Ecto neural progenitor cell (in vitro differentiated cells): ENCODE measurements at regions not wholly inside any gene's neighbourhood (a gene's known extent, or its start where the extent isn't known, plus 50 kb on each side); places are given as distances from the start of the nearest gene placed in this dataset.
"Not testable (repeated sequence)": the region's sequence is repeated elsewhere in the genome, so short reads cannot be mapped to it uniquely, and the experiment has no call there.

Experiments used
- DNase-seq: peaks from one replicate; pipeline ENCODE4 v3.0.0-alpha.2; 2018; ENCODE audit warnings: low spot score

- no peak for DNase-seq
Observed at GRCh38 chr6:80504882-80505281, 398.4 kb downstream of the BCKDHB start.

DNA sequence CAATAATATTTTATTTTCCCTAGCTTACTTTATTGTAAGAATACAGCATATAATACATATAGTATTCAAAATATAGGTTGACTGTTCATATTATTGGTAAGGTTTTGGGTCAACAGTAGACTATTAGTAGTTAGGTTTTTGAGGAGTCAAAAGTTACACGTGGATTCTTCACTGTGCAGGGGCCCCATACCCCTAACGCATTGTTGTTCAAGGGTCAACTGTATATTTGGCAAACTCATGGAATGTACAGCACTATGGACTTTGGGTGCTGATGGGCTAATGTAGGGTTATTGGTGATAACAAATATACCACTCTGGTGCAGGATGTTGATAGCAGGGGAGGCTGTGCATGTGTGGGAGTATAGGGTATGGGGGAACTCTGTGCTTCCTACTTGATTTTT, 397.2 kb downstream of the BCKDHB start:
- DNase-seq, result no peak

- no peak for DNase-seq
Observed at GRCh38 chr6:80502871-80503270, 396.4 kb downstream of the BCKDHB start.

DNA sequence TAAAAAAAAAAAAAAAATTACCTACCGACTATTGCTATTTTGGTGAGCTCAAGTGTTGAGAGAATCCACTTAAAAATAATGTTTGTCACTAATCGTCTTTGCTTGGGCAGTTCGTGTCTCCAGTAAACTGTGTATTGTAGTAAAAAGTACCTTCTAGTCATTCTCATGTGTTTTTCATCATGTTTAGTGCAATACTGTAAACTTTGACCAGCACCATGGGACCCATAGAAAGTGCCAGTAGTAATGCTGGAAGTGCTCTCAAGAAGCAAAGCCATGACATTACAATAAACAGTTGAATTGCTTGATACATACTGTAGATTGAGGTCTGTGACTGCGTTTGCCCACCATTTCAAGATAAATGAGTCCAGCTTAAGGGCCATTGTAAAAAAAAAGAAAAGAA, 395.2 kb downstream of the BCKDHB start:
- DNase-seq, result no peak

GRCh38 chr6:80497696-80498486, 391.4 kb downstream of the BCKDHB start:
- DNase-seq, result not testable (repeated sequence)

DNA sequence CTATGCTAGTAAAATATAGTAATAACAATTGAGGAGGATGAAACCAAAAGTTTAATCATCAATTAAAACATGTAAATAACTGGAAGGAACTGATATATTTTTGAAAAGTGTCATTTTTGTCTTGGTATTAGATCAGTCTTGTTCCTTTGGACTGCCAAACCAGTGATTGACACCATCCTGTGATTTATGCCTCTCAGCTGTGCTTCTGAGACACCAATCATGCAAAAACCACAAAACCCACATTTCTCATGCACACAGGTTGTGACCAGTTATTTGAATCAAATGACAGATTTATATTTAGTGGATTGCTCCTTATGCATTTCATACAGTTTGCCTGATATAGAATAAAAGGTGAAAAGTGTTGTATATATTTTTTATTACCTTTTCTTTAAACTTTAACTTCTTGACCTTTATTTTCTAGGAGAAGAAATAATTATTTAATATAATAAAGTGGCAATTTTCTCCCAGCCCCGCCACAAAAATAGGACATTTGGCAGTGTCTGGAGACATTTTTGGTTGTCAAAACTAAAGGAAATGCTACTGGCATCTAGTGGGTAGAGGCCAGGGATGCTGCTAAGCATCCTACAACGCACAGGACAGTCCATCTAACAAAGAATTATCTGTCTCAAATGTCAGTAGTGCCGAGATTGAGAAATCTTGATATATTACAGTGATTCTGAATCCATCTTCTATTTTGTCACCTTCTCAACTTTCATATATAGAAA, 383.6 kb downstream of the BCKDHB start:
- no peak for DNase-seq

GRCh38 chr6:80488190-80488589, 381.7 kb downstream of the BCKDHB start:
- DNase-seq, result no peak

DNA sequence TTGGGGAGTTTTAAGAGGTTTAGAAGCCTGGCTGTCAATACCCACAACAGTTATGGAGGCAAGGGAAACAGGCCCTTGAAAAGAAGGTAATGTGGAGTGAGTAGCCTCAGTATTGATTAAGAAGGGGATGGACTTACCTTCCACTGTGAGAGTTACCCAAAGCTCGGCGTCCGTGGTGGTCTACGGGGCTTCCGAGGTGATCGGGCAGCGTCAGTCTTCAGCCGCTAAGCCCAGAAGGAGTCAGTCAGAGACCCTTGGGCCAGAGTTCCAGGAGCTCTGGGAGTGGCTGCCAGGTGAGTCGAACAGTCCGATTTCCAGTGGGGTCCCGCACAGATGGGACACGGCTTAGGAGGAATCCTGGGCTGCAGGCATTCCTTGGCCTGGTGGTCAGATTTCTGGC, 379.0 kb downstream of the BCKDHB start:
- not testable (repeated sequence) for DNase-seq

DNA sequence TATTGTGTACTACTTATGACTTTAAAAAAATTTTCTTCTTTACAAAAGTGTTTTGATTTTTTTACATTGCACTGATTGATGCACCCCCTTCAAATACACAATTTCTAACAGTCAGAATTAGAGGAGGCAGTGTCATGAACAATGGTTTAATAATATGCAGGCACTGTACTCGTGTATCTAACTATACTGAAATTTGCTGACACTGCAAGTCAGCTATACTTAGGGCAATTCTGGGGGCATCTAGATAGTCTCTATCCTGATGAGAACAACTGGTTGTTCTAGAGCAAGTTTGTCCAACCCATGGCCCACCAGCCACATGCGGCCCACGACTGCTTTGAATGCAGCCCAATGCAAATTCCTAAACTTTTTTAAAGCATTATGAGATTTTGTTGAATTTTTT, 375.6 kb downstream of the BCKDHB start:
- DNase-seq, result no peak

DNA sequence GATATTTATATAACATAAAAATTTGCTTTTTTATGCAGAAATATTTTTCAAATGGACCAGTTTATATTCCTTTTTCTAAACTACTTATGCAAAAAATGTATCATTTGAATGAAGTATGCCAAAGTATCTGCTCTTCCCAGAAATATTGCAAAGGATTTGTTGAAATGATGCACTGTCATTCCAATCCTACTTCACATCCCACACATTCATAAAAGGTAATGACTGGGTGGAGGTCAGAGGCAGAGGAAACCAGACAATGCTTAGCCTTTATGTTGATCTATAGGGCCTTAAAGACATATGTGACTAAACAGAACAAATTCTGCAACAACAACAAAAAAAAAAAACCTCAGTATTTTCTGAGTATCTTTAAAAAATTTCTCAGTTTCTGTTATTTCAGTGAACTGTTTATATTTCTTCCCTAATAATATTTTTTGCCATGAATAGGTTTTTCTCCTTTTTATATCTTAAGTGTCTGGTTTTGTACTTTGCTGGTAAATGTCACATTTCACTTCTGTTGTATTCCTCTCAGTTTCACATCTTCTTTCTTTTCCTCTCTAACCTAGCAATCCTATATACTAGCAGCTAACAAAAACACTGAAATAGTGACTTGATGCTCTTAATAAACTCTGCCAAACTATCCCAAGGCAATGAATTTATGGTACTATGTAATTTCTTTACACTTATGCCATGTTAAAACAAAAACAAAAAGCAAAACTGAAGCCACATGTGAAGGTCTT, 374.1 kb downstream of the BCKDHB start:
- no peak for DNase-seq

GRCh38 chr6:80478030-80478429, 371.6 kb downstream of the BCKDHB start:
- no peak for DNase-seq

DNA sequence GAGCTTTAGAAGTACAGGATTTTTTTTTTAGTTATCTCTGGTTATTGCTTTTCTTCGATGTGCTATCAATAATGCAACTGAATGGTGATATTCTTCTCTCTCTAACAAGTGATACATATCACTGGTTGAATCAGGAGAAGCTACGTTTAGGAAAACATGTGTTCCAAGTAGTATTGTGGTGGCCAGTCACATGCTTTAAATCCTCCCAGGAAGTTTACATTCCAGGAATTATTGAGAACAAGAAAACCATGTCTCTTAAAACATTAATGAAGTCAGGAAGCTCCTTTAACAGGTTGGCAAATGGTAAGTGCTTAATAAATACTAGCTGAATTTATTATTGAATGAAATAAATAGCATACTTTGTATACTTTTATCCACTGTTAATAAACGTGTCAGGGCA, 371.1 kb downstream of the BCKDHB start:
- DNase-seq, result no peak

DNA sequence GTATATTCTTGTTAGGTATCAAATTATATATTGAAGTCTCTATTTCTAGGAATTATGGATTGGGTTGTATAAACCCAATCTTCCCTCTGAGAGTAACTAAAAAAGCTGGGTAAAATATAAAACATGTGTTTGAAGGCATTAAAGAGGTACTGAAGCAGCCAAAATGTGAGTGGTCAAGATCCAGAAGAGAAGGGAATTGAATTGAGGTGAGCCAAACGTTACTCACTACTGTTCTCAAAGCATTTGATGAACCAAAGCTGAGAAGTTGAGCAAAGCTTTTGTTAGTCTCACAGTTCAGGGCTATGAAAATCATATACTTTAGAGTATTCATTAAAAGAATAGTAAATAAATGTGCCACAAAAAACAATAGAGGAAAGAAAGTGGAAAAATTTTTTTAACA, 365.8 kb downstream of the BCKDHB start:
- no peak for DNase-seq

DNA sequence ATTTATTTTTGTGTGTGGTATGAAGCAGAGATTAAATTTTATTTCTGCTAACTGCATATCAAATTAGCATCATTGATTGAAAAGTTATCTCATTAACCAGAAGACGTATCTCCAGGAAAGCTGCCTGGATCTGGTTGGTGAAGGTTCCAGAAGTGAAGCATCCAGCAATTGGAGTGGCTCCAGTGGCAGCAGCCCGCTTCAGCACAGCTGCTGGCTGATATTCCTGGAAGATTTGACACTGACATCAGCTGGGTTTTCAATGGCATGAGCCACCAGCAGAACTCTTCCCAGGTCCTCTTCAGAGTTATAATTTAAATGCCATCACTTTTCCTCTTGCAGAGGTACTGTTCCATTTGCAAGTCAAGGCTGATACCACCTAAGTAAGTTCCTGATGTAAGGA, 363.5 kb downstream of the BCKDHB start:
- DNase-seq, result no peak

DNA sequence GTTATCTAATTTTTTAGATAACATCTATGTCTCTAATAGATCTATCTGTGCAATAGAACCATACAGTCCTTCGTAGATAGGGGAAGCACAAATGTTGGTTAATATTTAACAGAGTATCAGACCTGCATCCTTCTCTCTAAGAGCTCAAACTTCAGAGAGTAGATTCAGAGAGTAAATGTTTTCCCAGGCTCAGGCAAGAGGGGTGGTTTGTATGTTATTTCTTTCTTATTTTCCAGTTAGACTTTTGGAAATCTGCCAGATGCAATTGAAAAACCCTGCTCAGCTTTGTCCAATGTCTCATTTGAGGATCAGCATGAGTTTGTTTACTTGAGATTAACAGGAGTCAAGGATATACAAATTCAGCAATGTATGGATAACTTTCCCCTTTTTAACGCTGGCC, 361.9 kb downstream of the BCKDHB start:
- DNase-seq, result no peak

DNA sequence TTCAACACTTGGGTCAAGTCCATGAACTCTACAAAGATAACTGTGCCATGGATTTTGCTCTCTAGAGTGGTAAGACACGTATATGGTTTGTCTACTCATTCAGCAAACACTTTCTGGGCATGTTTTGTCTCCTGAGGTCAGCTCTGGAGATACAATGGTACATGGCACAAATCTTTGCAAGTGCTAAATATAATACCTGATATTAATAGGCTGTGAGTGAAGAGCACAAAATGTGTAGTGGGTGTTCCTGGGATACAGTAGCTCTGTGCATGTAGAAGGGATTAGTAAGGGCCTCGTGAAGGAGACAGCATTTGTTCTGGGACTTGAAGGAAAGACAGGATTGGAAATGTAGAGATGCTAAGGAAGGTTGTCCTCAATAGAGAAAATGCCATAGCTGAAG, 360.9 kb downstream of the BCKDHB start:
- no peak for DNase-seq

GRCh38 chr6:80466981-80467380, 360.5 kb downstream of the BCKDHB start:
- no peak for DNase-seq

DNA sequence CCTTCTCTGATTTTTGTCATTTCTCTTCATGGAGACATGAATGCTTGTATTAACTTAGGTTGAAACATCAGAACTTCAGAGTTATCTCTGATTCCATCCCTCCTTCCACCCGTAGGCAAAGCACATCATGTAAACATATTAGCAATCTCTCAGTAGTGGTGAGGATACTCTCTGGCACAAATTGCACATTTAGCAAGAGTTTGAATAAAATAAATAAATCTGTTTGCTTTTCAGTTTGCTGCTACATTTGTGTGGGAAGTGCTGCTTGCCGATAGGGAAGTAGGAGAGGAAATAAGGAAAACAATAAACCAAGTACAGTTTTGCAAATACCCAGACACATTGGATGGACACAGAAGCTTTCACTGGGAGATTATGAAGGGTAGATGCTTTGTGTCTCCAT, 359.0 kb downstream of the BCKDHB start:
- DNase-seq, result no peak

DNA sequence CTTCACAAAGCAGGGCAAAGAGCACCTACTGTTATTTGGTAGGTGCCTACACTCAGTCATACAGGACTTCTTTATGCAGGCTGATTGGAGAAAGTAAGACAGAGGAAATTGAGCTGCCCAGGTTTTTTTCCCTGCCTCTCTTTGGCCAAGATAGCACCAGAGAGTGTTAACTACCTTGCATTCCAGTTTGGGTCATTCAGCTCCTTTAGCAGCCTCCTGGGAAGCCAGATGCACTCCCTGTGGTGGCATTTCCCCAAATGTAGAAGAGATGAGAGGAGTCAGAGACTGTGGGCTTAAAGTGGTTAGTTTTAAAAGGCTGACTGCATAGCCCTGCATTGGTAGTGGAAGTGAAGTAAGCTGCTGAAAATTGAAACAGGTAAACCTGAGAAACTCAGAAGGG, 358.4 kb downstream of the BCKDHB start:
- DNase-seq, result no peak

DNA sequence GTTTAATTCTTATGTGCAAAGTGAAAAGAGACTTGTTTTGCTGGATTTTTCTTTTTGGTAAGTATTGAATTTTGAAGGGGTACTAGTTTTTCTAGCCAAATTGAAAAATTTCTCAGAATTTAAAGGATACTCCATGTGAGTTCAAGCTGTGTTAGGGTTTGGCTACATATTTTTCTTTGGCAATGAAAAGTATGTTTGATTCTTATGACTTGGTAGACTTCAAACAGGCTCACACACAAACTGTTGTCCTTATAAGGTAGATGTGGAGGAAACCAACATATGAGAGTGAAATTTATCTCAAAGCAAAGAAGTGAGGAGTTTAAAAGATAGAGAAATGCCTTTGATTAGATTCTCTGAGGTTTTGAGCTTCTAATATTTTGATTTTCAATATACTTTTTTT, 356.7 kb downstream of the BCKDHB start:
- no peak for DNase-seq

GRCh38 chr6:80460257-80460865, 353.9 kb downstream of the BCKDHB start:
- no peak for DNase-seq

DNA sequence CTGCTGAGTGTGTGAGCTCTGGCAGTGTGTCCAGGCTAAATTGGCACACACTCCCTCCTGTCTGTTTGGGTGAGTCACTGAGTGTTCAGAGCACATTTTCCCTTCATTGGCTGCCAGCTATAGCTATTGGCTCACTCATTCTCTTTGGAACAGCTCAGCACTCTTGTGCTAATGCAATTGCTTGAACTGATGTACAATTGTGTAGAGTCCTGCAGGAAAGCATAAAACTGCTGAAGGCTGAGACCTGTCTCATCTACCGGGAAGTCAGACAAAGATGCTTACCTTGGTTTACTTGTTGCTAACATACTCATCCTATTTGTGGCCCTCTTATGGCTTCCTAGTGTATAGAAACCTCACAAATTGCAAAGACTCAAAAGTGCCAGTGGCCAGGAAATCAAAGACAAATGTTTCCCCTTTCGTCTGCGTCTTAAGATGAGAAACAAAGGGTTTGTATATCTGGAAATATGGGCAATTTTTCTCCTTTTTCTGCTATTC, 351.0 kb downstream of the BCKDHB start:
- DNase-seq, result no peak
